ENCODE measurements at regions not wholly inside any gene's neighbourhood (a gene's known extent, or its start where the extent isn't known, plus 50 kb on each side); places are given as distances from the start of the nearest gene placed in this dataset.

- TF ChIP-seq CTCF (IDR thresholded peaks at IDR 0.05; ENCODE audit: low read length): no peak
- TF ChIP-seq EZH2phosphoT487 (IDR thresholded peaks at IDR 0.05; ENCODE audit: low read length): no peak
- TF ChIP-seq EZH2 (optimal IDR thresholded peaks at IDR 0.05; ENCODE audit: low read depth, low read length): no peak
These were observed 88.2 kb upstream of the WNT4 start for GRCh38 chr1:22231068-22231593.

Measured in MM.1S (cell line).